Loucy (cell line): ENCODE measurements at regions not wholly inside any gene's neighbourhood (a gene's known extent, or its start where the extent isn't known, plus 50 kb on each side); places are given as distances from the start of the nearest gene placed in this dataset.

Experiments
- H2AFZ ChIP-seq: fragments of 200-600 bp; sonication (generic); 2 replicates; pipeline ENCODE4 v1.6.0; 2016; ENCODE audit warnings: antibody characterized with exemption, mild to moderate bottlenecking, low read length, moderate library complexity
- H3F3A ChIP-seq: fragments of 200-600 bp; 2 replicates; pipeline ENCODE4 v1.6.0; 2016; ENCODE audit warnings: antibody characterized with exemption, low read depth, mild to moderate bottlenecking
- H3K27me3 ChIP-seq: fragments of 200-600 bp; sonication (generic); 2 replicates; pipeline ENCODE4 v1.6.1; 2014; ENCODE audit warnings: low read length, mild to moderate bottlenecking; ENCODE audit not compliant: insufficient read depth, poor library complexity, severe bottlenecking
- H3K36me3 ChIP-seq: fragments of 200-600 bp; sonication (generic); 2 replicates; pipeline ENCODE4 v1.6.1; 2016; ENCODE audit warnings: low read length; ENCODE audit not compliant: insufficient read depth
- H3K4me1 ChIP-seq: fragments of 200-600 bp; sonication (generic); 2 replicates; pipeline ENCODE4 v1.5.1; 2014; ENCODE audit warnings: low read length, mild to moderate bottlenecking; ENCODE audit not compliant: insufficient read depth, poor library complexity, severe bottlenecking
- H3K4me2 ChIP-seq: fragments of 200-600 bp; sonication (generic); 2 replicates; pipeline ENCODE4 v1.6.0; 2014; ENCODE audit warnings: antibody characterized with exemption, low read length, low read depth, mild to moderate bottlenecking; ENCODE audit not compliant: poor library complexity, severe bottlenecking
- H3K4me3 ChIP-seq: fragments of 200-600 bp; sonication (generic); 2 replicates; pipeline ENCODE4 v1.5.1; 2014; ENCODE audit warnings: low read length, mild to moderate bottlenecking, mixed read lengths; ENCODE audit not compliant: poor library complexity, severe bottlenecking
- H3K79me2 ChIP-seq: fragments of 200-600 bp; sonication (generic); 2 replicates; pipeline ENCODE4 v1.6.1; 2014; ENCODE audit warnings: low read length; ENCODE audit not compliant: insufficient read depth
- H3K9ac ChIP-seq: fragments of 200-600 bp; sonication (generic); 2 replicates; pipeline ENCODE4 v1.6.0; 2014; ENCODE audit warnings: mild to moderate bottlenecking, low read depth, low read length, moderate library complexity; ENCODE audit not compliant: poor library complexity, severe bottlenecking
- H3K9me2 ChIP-seq: fragments of 200-600 bp; sonication (generic); replicated peaks from 2 replicates; pipeline ENCODE4 v1.6.1; 2016; ENCODE audit warnings: low read depth, low read length, mixed read lengths
- H3K9me3 ChIP-seq: fragments of 200-600 bp; sonication (generic); 2 replicates; pipeline ENCODE4 v1.6.1; 2014; ENCODE audit warnings: mild to moderate bottlenecking, antibody characterized with exemption, low read length, low read depth; ENCODE audit not compliant: insufficient read depth
- H4K20me1 ChIP-seq: fragments of 200-600 bp; sonication (generic); 2 replicates; pipeline ENCODE4 v1.6.0; 2014; ENCODE audit warnings: antibody characterized with exemption, low read length, mild to moderate bottlenecking; ENCODE audit not compliant: insufficient read depth, poor library complexity, severe bottlenecking
- CTCF ChIP-seq: fragments of 200-600 bp; sonication (generic); conservative IDR thresholded peaks from 2 replicates; pipeline ENCODE4 v1.5.1; 2014; ENCODE audit warnings: mild to moderate bottlenecking, antibody characterized with exemption, low read length
- EZH2phosphoT487 ChIP-seq: fragments of 200-600 bp; IDR thresholded peaks from 2 replicates; pipeline ENCODE4 v1.6.1; 2018; ENCODE audit warnings: antibody characterized with exemption, mild to moderate bottlenecking, moderate library complexity, borderline replicate concordance

DNA sequence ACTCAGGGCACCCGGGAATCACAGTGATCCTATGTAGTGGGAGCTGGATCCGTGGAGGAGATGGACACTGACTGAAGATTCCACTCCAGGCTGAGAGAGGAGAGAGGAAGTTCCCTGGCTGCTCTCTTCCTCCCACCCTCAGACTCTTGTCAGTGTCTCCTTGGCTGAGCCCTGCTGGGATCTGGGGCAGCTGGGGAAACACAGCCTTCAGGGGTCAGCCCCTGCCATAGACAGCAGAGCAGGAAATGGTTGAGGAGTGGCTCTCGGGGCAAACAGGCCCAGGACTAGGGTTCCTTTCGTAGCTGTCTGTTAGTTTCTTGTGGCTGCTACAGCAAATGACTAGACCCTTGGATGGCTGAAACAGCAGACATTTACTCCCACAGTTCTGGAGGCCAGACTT lies 174.4 kb upstream of the BMPER start:
- no peak overlapping the region for H3K4me2 ChIP-seq
- TF ChIP-seq EZH2phosphoT487, result no peak
- TF ChIP-seq CTCF, result no peak
- no peaks in the 10 kb centered on the region for H3K9me3 ChIP-seq
- H3K27me3 ChIP-seq, result no peaks in the 10 kb centered on the region
- H3K9ac ChIP-seq, result no peak overlapping the region
- no peaks in the 10 kb centered on the region for H3K79me2 ChIP-seq
- H3K36me3 ChIP-seq, result no peaks in the 10 kb centered on the region
- H3K4me3 ChIP-seq, result no peak overlapping the region
- no peaks in the 10 kb centered on the region for H3K9me2 ChIP-seq
- no peaks in the 10 kb centered on the region for H3F3A ChIP-seq
- H3K4me1 ChIP-seq, result no peaks in the 10 kb centered on the region
- no peak overlapping the region for H2AFZ ChIP-seq
- H4K20me1 ChIP-seq, result no peaks in the 10 kb centered on the region

GRCh38 chr7:33731912-33732311 lies 173.4 kb upstream of the BMPER start:
- H3K4me1 ChIP-seq, result no peaks in the 10 kb centered on the region
- no peaks in the 10 kb centered on the region for H3K9me3 ChIP-seq
- H3K4me3 ChIP-seq, result no peak overlapping the region
- TF ChIP-seq EZH2phosphoT487 (no peak), CTCF (no peak)
- no peak overlapping the region for H3K4me2 ChIP-seq
- H3K9ac ChIP-seq, result no peak overlapping the region
- H3K9me2 ChIP-seq, result no peaks in the 10 kb centered on the region
- no peaks in the 10 kb centered on the region for H4K20me1 ChIP-seq
- no peaks in the 10 kb centered on the region for H3K36me3 ChIP-seq
- no peaks in the 10 kb centered on the region for H3F3A ChIP-seq
- no peak overlapping the region for H2AFZ ChIP-seq
- H3K79me2 ChIP-seq, result no peaks in the 10 kb centered on the region
- H3K27me3 ChIP-seq, result no peaks in the 10 kb centered on the region

- H3F3A ChIP-seq, result no peaks in the 10 kb centered on the region
- H3K79me2 ChIP-seq, result no peaks in the 10 kb centered on the region
- H3K4me1 ChIP-seq, result no peaks in the 10 kb centered on the region
- no peaks in the 10 kb centered on the region for H4K20me1 ChIP-seq
- H3K9ac ChIP-seq, result no peak overlapping the region
- H3K4me3 ChIP-seq, result no peak overlapping the region
- TF ChIP-seq EZH2phosphoT487, result no peak
- TF ChIP-seq CTCF, result no peak
- no peaks in the 10 kb centered on the region for H3K9me3 ChIP-seq
- H3K27me3 ChIP-seq, result no peaks in the 10 kb centered on the region
- H2AFZ ChIP-seq, result no peak overlapping the region
- no peak overlapping the region for H3K4me2 ChIP-seq
- H3K36me3 ChIP-seq, result no peaks in the 10 kb centered on the region
- no peaks in the 10 kb centered on the region for H3K9me2 ChIP-seq
These were observed 172.9 kb upstream of the BMPER start for GRCh38 chr7:33732462-33732861.
